ENCODE measurements at regions not wholly inside any gene's neighbourhood (a gene's known extent, or its start where the extent isn't known, plus 50 kb on each side); places are given as distances from the start of the nearest gene placed in this dataset.

GRCh38 chr12:67747869-67748742, 99.6 kb downstream of the DYRK2 start (continued):
- TF ChIP-seq TRAFD1 (CRISPR knock-in tag; IDR thresholded peaks at IDR 0.05; ENCODE audit: borderline replicate concordance) (no peak), RBM39 (IDR thresholded peaks at IDR 0.05; ENCODE audit: low read depth, low read length, poor library complexity, severe bottlenecking) (no peak), CBFB (CRISPR knock-in tag; IDR thresholded peaks at IDR 0.05) (no peak), ARID2 (CRISPR knock-in tag; IDR thresholded peaks at IDR 0.05; ENCODE audit: borderline replicate concordance) (no peak), ZNF772 (CRISPR knock-in tag; IDR thresholded peaks at IDR 0.05) (no peak), KLF13 (CRISPR knock-in tag; IDR thresholded peaks at IDR 0.05) (no peak), CEBPB (IDR thresholded peaks at IDR 0.05; ENCODE audit: borderline replicate concordance, low read depth, low read length) (0 out of 2 replicates have a peak, but pooled peaks have one; percentile 38), ZNF747 (CRISPR knock-in tag; IDR thresholded peaks at IDR 0.05; ENCODE audit: borderline replicate concordance) (no peak), ZMYM3 (CRISPR knock-in tag; IDR thresholded peaks at IDR 0.05) (0 out of 2 replicates have a peak, but pooled peaks have one; percentile 20), SRSF4 (IDR thresholded peaks at IDR 0.05; ENCODE audit: low read depth, low read length, poor library complexity, severe bottlenecking) (no peak), ZNF567 (CRISPR knock-in tag; IDR thresholded peaks at IDR 0.05; ENCODE audit: borderline replicate concordance) (no peak), FLYWCH1 (CRISPR knock-in tag; IDR thresholded peaks at IDR 0.05) (no peak), PAF1 (CRISPR knock-in tag; IDR thresholded peaks at IDR 0.05) (no peak), SPEN (CRISPR knock-in tag; IDR thresholded peaks at IDR 0.05; ENCODE audit: low read depth) (no peak), SUZ12 (IDR thresholded peaks at IDR 0.05; ENCODE audit: low read depth, low read length) (no peak), SP2 (CRISPR knock-in tag; IDR thresholded peaks at IDR 0.05) (no peak), STAG1 (CRISPR knock-in tag; IDR thresholded peaks at IDR 0.05) (no peak), SIX4 (CRISPR knock-in tag; IDR thresholded peaks at IDR 0.05) (no peak; the same call in 1 of the 2 replicates), ETS1 (CRISPR knock-in tag; IDR thresholded peaks at IDR 0.05) (no peak)
- TF ChIP-seq, protein P1, sequence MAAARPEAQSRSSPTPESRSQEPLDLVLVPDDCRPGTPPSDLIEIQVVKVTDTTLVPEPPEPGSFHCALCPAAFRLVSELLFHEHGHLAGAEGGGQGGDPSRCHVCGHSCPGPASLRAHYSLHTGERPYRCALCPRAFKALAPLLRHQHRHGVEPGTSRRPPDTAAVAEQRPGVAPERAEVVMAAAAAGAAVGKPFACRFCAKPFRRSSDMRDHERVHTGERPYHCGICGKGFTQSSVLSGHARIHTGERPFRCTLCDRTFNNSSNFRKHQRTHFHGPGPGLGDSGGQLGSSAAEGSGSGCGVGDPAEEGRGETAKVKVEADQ (CRISPR knock-in tag; IDR thresholded peaks at IDR 0.05; ENCODE audit: borderline replicate concordance), result no peak
- TF ChIP-seq, protein P2, sequence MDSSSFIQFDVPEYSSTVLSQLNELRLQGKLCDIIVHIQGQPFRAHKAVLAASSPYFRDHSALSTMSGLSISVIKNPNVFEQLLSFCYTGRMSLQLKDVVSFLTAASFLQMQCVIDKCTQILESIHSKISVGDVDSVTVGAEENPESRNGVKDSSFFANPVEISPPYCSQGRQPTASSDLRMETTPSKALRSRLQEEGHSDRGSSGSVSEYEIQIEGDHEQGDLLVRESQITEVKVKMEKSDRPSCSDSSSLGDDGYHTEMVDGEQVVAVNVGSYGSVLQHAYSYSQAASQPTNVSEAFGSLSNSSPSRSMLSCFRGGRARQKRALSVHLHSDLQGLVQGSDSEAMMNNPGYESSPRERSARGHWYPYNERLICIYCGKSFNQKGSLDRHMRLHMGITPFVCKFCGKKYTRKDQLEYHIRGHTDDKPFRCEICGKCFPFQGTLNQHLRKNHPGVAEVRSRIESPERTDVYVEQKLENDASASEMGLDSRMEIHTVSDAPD (CRISPR knock-in tag; IDR thresholded peaks at IDR 0.05), result no peak
- TF ChIP-seq, protein P3, sequence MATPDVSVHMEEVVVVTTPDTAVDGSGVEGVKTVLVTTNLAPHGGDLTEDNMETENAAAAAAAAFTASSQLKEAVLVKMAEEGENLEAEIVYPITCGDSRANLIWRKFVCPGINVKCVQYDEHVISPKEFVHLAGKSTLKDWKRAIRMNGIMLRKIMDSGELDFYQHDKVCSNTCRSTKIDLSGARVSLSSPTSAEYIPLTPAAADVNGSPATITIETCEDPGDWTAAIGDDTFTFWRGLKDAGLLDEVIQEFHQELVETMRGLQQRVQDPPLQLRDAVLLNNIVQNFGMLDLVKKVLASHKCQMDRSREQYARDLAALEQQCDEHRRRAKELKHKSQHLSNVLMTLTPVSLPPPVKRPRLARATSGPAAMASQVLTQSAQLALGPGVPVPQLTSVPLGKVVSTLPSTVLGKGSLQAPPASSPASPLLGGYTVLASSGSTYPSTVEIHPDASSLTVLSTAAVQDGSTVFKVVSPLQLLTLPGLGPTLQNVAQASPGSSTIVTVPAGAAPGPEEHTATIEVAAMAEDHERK (CRISPR knock-in tag; IDR thresholded peaks at IDR 0.05; ENCODE audit: low read depth), result no peak
